HG02798 (cell line): ENCODE measurements at regions not wholly inside any gene's neighbourhood (a gene's known extent, or its start where the extent isn't known, plus 50 kb on each side); places are given as distances from the start of the nearest gene placed in this dataset.

Source experiments
- ATAC-seq: cut with Tn5 transposase; IDR thresholded peaks from one replicate; pipeline ENCODE4 v1.9.1; 2021; ENCODE audit warnings: mild to moderate bottlenecking; ENCODE audit not compliant: unreplicated experiment, poor library complexity

GRCh38 chr1:94606471-94606870 lies 64.9 kb upstream of the F3 start:
- ATAC-seq: no peak

GRCh38 chr1:94603663-94604062 lies 62.1 kb upstream of the F3 start:
- no peak for ATAC-seq

GRCh38 chr1:94602802-94603625 lies 61.5 kb upstream of the F3 start:
- ATAC-seq: no peak

GRCh38 chr1:94602316-94602715 lies 60.8 kb upstream of the F3 start:
- no peak for ATAC-seq

- no peak for ATAC-seq
Measured at GRCh38 chr1:94600556-94600955, 59.0 kb upstream of the F3 start.

DNA sequence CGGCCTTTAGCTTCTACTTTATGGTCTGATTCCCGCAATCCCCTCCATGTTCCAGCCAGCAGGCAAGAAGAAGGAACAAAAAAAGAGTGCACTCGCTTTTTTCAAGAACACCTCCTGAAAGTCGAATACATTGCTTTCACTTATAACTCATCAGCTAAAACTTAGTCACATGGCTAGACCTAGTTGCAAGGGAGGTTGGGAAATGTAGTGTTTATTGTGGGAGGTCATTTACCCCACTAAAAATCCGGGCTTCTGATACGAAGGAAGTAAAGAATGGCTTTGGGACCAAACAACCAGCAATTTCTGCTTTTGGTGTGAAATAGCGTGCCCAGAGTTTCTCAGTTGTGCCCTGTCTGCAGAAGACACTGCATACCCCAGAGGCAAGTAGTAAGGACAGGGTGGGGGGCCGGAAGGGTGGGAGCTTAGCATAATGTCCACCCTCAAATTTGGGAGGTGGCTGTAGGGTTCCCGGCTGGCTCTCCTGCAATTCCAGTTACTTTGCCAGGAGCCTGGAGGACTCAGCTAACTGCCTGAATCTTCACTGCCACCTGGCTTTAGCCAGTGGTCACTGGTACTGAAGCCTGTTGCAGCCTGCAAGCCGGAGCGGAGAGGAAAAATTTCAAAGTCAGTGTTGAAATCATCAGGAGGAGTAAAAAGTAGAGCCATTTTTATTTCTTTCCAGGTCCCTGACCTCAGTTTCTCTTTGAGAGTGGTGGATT lies 57.7 kb upstream of the F3 start:
- ATAC-seq: no peak

- no peak for ATAC-seq
Measured at GRCh38 chr1:94597701-94598100, 56.1 kb upstream of the F3 start.

DNA sequence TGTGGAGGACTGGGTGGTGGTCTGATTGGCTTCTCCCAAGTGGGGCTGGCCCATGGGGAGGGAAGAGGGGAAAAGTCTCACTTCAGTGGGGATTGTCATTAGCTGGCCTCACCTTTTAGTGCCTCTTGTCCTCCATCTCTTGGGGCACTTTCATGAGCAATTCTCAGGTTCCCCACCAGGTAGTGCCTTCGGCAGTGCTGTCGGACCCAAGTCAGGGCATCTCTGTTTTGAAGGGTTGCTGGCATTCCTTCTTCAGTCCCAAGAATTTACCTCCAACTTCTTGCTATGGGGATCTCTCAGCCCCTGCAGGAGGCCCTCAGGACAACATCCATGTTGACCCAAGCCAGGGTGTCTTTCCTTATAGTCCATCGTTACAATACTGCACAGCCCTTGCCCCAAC lies 54.7 kb upstream of the F3 start:
- no peak for ATAC-seq

- ATAC-seq: no peak
Measured at GRCh38 chr1:94595658-94596057, 54.1 kb upstream of the F3 start.

DNA sequence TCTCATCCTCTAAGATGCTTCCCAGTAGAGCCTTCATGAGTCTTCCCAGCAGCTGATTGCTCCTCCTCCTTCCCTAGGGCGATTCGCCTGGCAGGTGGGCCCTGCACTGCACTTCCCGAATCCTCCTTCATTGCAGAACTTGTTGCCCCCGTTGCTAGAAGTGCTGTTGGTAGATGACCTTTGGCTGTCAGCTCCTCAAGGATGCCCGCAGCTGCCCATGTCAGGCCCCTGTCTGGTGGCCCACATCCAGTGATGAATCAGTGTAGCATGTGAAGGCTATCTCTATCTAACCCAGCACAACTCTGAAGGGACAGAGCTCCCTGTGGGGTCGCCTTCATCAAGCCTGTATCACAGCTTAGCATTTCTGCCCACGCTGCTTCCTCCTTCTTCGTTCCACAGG lies 52.1 kb upstream of the F3 start:
- no peak for ATAC-seq

GRCh38 chr1:94592571-94592920 lies 51.0 kb upstream of the F3 start:
- no peak for ATAC-seq

- ATAC-seq: no peak
Measured at GRCh38 chr1:94591823-94592570, 50.4 kb upstream of the F3 start.
